ENCODE measurements at regions not wholly inside any gene's neighbourhood (a gene's known extent, or its start where the extent isn't known, plus 50 kb on each side); places are given as distances from the start of the nearest gene placed in this dataset.

DNA sequence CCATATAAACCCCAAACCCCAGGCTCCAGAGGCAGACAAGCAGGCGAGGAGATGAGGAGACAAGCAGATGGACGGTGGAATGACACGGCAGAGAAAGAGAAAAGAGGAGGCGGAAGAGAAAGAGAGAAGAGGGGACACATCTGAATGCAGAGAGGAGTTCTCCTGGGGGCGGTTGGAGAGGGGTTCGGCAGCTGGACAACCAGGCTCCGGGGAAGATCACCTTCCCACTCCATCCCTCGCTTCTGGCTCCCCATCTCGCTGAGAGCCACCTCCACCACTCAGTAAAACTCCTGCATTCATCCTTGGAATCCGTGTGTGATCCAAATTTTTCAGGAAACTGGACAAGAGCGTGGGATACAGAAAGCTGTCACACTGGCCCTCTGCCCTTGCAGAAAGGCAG is 966.7 kb upstream of the NXPH2 start:
- TF ChIP-seq, protein P1, sequence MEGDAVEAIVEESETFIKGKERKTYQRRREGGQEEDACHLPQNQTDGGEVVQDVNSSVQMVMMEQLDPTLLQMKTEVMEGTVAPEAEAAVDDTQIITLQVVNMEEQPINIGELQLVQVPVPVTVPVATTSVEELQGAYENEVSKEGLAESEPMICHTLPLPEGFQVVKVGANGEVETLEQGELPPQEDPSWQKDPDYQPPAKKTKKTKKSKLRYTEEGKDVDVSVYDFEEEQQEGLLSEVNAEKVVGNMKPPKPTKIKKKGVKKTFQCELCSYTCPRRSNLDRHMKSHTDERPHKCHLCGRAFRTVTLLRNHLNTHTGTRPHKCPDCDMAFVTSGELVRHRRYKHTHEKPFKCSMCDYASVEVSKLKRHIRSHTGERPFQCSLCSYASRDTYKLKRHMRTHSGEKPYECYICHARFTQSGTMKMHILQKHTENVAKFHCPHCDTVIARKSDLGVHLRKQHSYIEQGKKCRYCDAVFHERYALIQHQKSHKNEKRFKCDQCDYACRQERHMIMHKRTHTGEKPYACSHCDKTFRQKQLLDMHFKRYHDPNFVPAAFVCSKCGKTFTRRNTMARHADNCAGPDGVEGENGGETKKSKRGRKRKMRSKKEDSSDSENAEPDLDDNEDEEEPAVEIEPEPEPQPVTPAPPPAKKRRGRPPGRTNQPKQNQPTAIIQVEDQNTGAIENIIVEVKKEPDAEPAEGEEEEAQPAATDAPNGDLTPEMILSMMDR (IDR thresholded peaks at IDR 0.05), result no peak
- no peak for TF ChIP-seq EP300 (IDR thresholded peaks at IDR 0.05)

Data from gastroesophageal sphincter (tissue), 3 donors.